Right lobe of liver (tissue), 6 donors: ENCODE measurements at regions not wholly inside any gene's neighbourhood (a gene's known extent, or its start where the extent isn't known, plus 50 kb on each side); places are given as distances from the start of the nearest gene placed in this dataset.

ENCODE experiments used
- ATAC-seq, 4 donors: fragments of 200-7000 bp; cut with Tn5 transposase; one replicate each; pipeline ENCODE4 v1.9.1; 2020; ENCODE audit warnings: mild to moderate bottlenecking in 4 of 4, moderate library complexity in 4 of 4
- DNase-seq, 3 donors: peaks; one replicate each; pipeline ENCODE4 v3.0.0-alpha.2; 2020
- H3K27ac ChIP-seq, 3 donors: fragments of 200-600 bp; one replicate each; pipeline ENCODE4 v1.8.0; 2022
- H3K27me3 ChIP-seq, 2 donors: fragments of 200-600 bp; one replicate each; pipeline ENCODE4 v1.8.0; 2022
- H3K36me3 ChIP-seq, 4 donors: fragments of 200-600 bp; sonication (generic) in 1 of 4; one replicate each; pipeline versions ENCODE4 v1.5.1 to v1.8.0; 2017 to 2022; ENCODE audit warnings: control low read depth in 1 of 4
- H3K4me1 ChIP-seq, 4 donors: fragments of 200-600 bp; sonication (generic) in 1 of 4; one replicate each; pipeline versions ENCODE4 v1.5.1 to v1.8.0; 2017 to 2022; ENCODE audit warnings: control low read depth in 1 of 4
- H3K4me3 ChIP-seq, 3 donors: fragments of 200-600 bp; one replicate each; pipeline ENCODE4 v1.8.0; 2022
- H3K9me3 ChIP-seq, 4 donors: fragments of 200-600 bp; sonication (generic) in 1 of 4; one replicate each; pipeline versions ENCODE4 v1.5.1 to v1.8.0; 2017 to 2022; ENCODE audit warnings: control low read depth in 1 of 4
- CTCF ChIP-seq, 4 donors: fragments of 200-600 bp in 3 of 4; fragments of 450-650 bp in 1 of 4; IDR thresholded peaks; one replicate each; pipeline versions ENCODE4 v1.5.1 to v1.8.0; 2016 to 2022; ENCODE audit warnings: antibody characterized with exemption in 4 of 4, mild to moderate bottlenecking in 2 of 4
- POLR2A ChIP-seq: fragments of 450-650 bp; IDR thresholded peaks from one replicate; pipeline ENCODE4 v1.6.1; 2017; ENCODE audit warnings: antibody characterized with exemption, mild to moderate bottlenecking
- WGBS: methylation state at CpG from one replicate; pipeline ENCODE4 v1.1.6; 2018; ENCODE audit warnings: low coverage, low lambda C conversion rate; ENCODE audit not compliant: insufficient coverage; ENCODE audit errors: missing lambda C conversion rate; 5-methylcytosine and 5-hydroxymethylcytosine counted together
- intact Hi-C, 2 donors: fragments of 100-400 bp; cut with DNase I; formaldehyde crosslinking; loops; one replicate each; pipeline versions ENCODE4 v1.11.2 to v1.14.1; 2022
- donor health status: DM: no; HTN: yes; CAD: no.
- donor health status: DM: no; HTN: no; CAD: no.
- donor health status: DM: no; HTN: no; CAD: no.
- donor health status: DM: no; HTN: yes; CAD: no.
- donor health status: DM: no; HTN: yes; CAD: no.

- no peak for TF ChIP-seq CTCF (IDR thresholded peaks at IDR 0.05)
- no peak for TF ChIP-seq POLR2A
- DNase-seq (no peak), ATAC-seq (no peak)
- Histone ChIP-seq H3K36me3 (no peaks in the 10 kb centered on the region), H3K27ac (no peak overlapping the region), H3K4me1 (no peaks in the 10 kb centered on the region), H3K27me3 (no peaks in the 10 kb centered on the region), H3K4me3 (no peak overlapping the region), H3K9me3 (no peaks in the 10 kb centered on the region)
- 29% methylated on average over 3 of the region's 3 CpGs for WGBS
- intact Hi-C loops: no loop called here
Observed at GRCh38 chr19:31701146-31701545, 351.9 kb upstream of the TSHZ3 start.

DNA sequence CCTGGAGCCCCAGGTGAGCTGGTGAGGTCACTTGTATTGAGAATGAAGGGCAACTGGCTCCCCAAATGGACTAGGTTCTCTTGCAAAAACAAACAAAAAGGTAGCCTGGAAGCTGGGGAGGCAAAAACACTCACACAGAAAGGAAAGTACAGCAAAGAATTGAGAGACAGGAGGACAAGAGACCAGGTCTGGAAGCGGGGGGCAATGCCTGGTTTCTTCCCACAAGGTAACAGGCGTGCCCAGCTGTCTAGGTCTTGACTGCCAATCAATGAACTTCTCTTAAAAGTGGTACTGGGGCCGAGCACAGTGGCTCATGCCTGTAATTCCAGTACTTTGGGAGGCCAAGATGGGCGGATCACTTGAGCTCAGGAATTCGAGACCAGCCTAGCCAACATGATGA lies 356.4 kb upstream of the TSHZ3 start:
- Histone ChIP-seq H3K4me1 (no peaks in the 10 kb centered on the region), H3K27ac (no peak overlapping the region), H3K27me3 (no peaks in the 10 kb centered on the region), H3K4me3 (no peak overlapping the region), H3K9me3 (no peaks in the 10 kb centered on the region), H3K36me3 (no peaks in the 10 kb centered on the region)
- DNase-seq (no peak), ATAC-seq (no peak)
- intact Hi-C loops: no loop called here
- WGBS: 28% methylated on average over 4 of the region's 5 CpGs
- TF ChIP-seq POLR2A (no peak), CTCF (IDR thresholded peaks at IDR 0.05) (no peak)

- Histone ChIP-seq H3K4me1 (no peaks in the 10 kb centered on the region), H3K27me3 (no peaks in the 10 kb centered on the region), H3K36me3 (no peaks in the 10 kb centered on the region), H3K27ac (no peak overlapping the region), H3K4me3 (no peak overlapping the region), H3K9me3 (no peaks in the 10 kb centered on the region)
- intact Hi-C loops: no loop called here
- 91% methylated on average over 1 of the region's 6 CpGs for WGBS
- TF ChIP-seq POLR2A: no peak
- no peak for TF ChIP-seq CTCF (IDR thresholded peaks at IDR 0.05)
- DNase-seq: no peak
- ATAC-seq: no peak
Observed at GRCh38 chr19:31706131-31706530, 356.9 kb upstream of the TSHZ3 start.

DNA sequence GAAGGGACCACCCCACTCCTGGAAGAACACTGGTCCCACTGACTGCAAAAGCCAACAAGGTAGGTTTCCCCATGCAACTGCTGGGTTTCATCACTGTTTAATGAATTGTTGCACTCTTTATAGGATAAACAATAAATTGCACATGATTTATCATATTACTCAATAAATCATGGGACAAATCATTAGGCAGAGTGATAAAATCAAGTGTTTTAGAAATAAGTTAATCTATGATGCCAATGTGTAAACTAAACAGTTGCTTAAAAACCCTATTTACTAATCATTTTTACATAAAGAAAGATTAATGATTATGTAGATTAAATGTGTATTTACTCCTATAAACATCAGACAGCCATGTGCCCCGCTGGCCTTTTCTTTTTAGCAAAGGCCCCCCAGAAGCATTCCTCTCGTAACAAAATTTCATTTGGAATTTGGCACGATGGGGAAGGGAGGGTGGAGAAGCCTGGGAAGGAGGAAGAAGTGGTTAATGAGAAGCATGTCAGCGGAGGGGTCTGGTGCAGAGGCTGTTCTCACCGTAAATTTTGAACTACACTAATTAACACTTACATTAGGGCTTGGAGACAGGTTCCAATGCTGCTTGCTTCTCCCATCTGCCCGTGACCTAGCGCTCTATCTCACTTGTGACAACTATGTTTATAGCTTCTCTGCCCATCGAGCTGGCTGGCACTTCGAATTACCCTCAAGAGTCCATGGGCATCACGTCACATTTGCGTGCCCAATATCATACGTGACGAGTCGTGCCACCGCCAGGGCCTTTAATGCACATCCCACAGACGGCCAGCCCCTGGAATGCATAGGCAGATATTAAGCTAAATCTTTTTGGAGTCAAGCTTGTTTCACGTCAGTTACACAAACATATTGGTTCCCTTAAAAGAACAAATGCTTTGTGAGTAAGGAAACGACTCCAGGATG lies 357.7 kb upstream of the TSHZ3 start:
- Histone ChIP-seq H3K4me3 (no peak overlapping the region), H3K27ac (no peak overlapping the region), H3K9me3 (no peaks in the 10 kb centered on the region), H3K36me3 (no peaks in the 10 kb centered on the region), H3K4me1 (no peaks in the 10 kb centered on the region), H3K27me3 (no peaks in the 10 kb centered on the region)
- DNase-seq: no peak
- no peak for ATAC-seq
- no peak for TF ChIP-seq CTCF (IDR thresholded peaks at IDR 0.05)
- TF ChIP-seq POLR2A: no peak
- WGBS: 63% methylated on average over 18 of the region's 18 CpGs
- intact Hi-C loops: no loop called here
